Prostate gland (tissue), 2 donors: ENCODE measurements at regions not wholly inside any gene's neighbourhood (a gene's known extent, or its start where the extent isn't known, plus 50 kb on each side); places are given as distances from the start of the nearest gene placed in this dataset.

Experiments used
- POLR2A ChIP-seq: fragments of 450-650 bp; IDR thresholded peaks from one replicate; pipeline ENCODE4 v1.6.1; 2016; ENCODE audit warnings: antibody characterized with exemption, mild to moderate bottlenecking
- POLR2AphosphoS5 ChIP-seq: sonication (generic); formaldehyde crosslinking; IDR thresholded peaks from one replicate; pipeline ENCODE4 v1.6.1; 2017; ENCODE audit warnings: antibody characterized with exemption
- TF ChIP-seq, protein P1 (sequence below), 4 experiments: fragments of 200-600 bp in 2 of 4; fragments of 450-650 bp in 2 of 4; sonication (generic) in 2 of 4; IDR thresholded peaks; 1 replicate in 3 of 4; 2 replicates in 1 of 4; pipeline ENCODE4 v1.5.1; 2016 to 2019; ENCODE audit warnings: antibody characterized with exemption in 4 of 4, mild to moderate bottlenecking in 2 of 4, moderate library complexity in 2 of 4

- TF ChIP-seq, protein P1, sequence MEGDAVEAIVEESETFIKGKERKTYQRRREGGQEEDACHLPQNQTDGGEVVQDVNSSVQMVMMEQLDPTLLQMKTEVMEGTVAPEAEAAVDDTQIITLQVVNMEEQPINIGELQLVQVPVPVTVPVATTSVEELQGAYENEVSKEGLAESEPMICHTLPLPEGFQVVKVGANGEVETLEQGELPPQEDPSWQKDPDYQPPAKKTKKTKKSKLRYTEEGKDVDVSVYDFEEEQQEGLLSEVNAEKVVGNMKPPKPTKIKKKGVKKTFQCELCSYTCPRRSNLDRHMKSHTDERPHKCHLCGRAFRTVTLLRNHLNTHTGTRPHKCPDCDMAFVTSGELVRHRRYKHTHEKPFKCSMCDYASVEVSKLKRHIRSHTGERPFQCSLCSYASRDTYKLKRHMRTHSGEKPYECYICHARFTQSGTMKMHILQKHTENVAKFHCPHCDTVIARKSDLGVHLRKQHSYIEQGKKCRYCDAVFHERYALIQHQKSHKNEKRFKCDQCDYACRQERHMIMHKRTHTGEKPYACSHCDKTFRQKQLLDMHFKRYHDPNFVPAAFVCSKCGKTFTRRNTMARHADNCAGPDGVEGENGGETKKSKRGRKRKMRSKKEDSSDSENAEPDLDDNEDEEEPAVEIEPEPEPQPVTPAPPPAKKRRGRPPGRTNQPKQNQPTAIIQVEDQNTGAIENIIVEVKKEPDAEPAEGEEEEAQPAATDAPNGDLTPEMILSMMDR (IDR thresholded peaks at IDR 0.05) = no peak
- no peak for TF ChIP-seq POLR2AphosphoS5
- TF ChIP-seq POLR2A = no peak
These were observed 120.8 kb upstream of the CXXC4 start for GRCh38 chr4:104615496-104615895.
